ENCODE measurements at regions not wholly inside any gene's neighbourhood (a gene's known extent, or its start where the extent isn't known, plus 50 kb on each side); places are given as distances from the start of the nearest gene placed in this dataset.

- TF ChIP-seq, protein P1, sequence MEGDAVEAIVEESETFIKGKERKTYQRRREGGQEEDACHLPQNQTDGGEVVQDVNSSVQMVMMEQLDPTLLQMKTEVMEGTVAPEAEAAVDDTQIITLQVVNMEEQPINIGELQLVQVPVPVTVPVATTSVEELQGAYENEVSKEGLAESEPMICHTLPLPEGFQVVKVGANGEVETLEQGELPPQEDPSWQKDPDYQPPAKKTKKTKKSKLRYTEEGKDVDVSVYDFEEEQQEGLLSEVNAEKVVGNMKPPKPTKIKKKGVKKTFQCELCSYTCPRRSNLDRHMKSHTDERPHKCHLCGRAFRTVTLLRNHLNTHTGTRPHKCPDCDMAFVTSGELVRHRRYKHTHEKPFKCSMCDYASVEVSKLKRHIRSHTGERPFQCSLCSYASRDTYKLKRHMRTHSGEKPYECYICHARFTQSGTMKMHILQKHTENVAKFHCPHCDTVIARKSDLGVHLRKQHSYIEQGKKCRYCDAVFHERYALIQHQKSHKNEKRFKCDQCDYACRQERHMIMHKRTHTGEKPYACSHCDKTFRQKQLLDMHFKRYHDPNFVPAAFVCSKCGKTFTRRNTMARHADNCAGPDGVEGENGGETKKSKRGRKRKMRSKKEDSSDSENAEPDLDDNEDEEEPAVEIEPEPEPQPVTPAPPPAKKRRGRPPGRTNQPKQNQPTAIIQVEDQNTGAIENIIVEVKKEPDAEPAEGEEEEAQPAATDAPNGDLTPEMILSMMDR (IDR thresholded peaks at IDR 0.05; ENCODE audit: borderline replicate concordance, extremely low read depth, low read length, poor library complexity, severe bottlenecking) = no peak
- no peak for TF ChIP-seq EZH2 (IDR thresholded peaks at IDR 0.05; ENCODE audit: borderline replicate concordance, low read depth, low read length, severe bottlenecking)
These were observed 629.4 kb upstream of the KCND2 start for GRCh38 chr7:119643558-119643957.

Measured in DND-41 (cell line).